ELF-1 (cell line): ENCODE measurements at regions not wholly inside any gene's neighbourhood (a gene's known extent, or its start where the extent isn't known, plus 50 kb on each side); places are given as distances from the start of the nearest gene placed in this dataset.
"Not testable (repeated sequence)": the region's sequence is repeated elsewhere in the genome, so short reads cannot be mapped to it uniquely, and the experiment has no call there.

Experiments used
- DNase-seq: peaks from one replicate; pipeline ENCODE4 v3.0.0-alpha.2; 2016; ENCODE audit warnings: low read depth, low spot score

DNA sequence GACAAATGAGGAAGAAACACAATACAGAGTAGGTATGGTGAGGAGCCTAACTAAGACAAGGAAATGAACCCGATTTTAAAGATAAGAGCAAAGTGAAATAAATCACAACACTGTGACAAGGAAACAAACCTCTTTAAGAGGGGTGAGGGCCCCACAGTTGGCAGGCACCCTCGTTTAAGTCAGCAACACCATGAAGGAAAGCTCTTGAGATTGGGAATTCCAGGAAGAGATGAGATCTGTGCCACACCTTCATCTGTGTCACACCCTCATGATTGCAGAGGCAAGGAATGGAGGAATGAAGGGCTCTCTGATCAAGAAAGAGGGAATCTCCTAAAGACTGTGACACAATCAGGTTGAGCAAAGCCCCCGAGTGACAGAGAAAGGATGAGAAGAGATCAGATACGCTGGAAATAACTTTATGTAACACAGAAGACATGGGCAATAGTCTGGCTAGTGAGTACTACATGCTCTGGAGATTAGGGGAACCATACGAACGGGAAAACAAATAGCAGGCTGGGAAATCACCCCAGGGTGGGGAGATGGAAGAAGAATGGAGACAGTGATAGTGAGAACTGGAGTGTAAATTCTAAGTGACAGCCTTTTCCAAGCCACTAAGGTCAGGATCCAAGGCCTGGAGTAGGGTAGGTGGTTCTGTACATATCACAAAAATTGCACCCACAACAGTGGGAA is 51.7 kb upstream of the TERB2 start:
- not testable (repeated sequence) for DNase-seq
